HG02870 (cell line): ENCODE measurements at regions not wholly inside any gene's neighbourhood (a gene's known extent, or its start where the extent isn't known, plus 50 kb on each side); places are given as distances from the start of the nearest gene placed in this dataset.
A peak's percentile ranks its signal among the peaks of the same experiment; 100 is the strongest.
"Not testable (repeated sequence)": the region's sequence is repeated elsewhere in the genome, so short reads cannot be mapped to it uniquely, and the experiment has no call there.

Experiments
- ATAC-seq: cut with Tn5 transposase; IDR thresholded peaks from one replicate; pipeline ENCODE4 v1.9.1; 2021; ENCODE audit warnings: mild to moderate bottlenecking, moderate library complexity; ENCODE audit not compliant: unreplicated experiment

DNA sequence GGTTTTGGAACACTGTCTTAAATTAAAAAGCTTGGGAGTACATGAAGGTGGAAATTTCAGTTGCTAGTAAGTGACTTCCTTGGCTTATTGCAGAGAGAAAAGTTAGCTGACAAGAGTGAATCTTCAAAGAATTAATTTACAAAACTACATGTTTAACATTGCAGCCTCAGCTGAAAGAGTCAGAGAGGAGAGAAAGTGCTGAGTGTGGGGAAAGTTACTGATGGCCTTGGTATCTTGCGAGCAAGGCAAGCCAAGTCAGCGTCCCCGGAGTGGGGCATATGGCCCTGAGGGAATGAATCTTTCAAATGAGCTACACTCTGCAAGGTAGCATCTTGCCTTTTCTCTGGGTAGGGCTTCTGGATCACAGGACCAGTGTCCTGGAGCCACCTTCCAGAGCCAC is 131.3 kb downstream of the LPIN1 start:
- no peak for ATAC-seq

- ATAC-seq = not testable (repeated sequence)
Observed at GRCh38 chr2:11885253-11885652, 138.8 kb downstream of the LPIN1 start.

DNA sequence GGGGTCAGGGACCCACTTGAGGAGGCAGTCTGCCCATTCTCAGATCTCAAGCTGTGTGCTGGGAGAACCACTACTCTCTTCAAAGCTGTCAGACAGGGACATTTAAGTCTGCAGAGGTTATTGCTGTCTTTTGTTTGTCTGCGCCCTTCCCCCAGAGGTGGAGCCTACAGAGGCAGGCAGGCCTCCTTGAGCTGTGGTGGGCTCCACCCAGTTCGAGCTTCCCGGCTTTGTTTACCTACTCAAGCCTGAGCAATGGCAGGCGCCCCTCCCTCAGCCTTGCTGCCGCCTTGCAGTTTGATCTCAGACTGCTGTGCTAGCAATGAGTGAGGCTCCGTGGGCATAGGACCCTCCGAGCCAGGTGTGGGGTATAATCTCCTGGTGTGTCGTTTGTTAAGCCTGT is 140.5 kb downstream of the LPIN1 start:
- ATAC-seq = not testable (repeated sequence)

- ATAC-seq = no peak
Observed at GRCh38 chr2:11889101-11889850, 142.8 kb downstream of the LPIN1 start.

DNA sequence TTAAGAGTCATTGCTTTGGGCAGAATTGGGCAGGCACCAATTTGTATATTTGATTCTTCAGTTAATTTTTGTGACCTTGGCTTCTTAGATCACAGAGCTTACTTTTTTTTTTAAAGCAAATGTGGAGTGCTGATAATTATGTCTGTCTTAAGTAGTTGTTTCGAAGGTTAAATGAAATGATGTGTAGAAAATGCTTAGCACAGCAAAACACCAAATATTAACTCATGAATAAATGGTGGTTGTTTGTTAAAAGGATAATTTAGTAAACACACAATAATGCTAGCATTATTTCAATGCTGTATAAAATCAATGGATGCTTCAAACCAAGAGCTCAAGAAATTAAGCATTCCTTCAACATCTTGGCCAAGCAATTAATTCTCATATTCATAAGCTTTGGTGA is 143.4 kb downstream of the LPIN1 start:
- no peak for ATAC-seq

GRCh38 chr2:11891028-11891427 is 144.6 kb downstream of the LPIN1 start:
- ATAC-seq = no peak

DNA sequence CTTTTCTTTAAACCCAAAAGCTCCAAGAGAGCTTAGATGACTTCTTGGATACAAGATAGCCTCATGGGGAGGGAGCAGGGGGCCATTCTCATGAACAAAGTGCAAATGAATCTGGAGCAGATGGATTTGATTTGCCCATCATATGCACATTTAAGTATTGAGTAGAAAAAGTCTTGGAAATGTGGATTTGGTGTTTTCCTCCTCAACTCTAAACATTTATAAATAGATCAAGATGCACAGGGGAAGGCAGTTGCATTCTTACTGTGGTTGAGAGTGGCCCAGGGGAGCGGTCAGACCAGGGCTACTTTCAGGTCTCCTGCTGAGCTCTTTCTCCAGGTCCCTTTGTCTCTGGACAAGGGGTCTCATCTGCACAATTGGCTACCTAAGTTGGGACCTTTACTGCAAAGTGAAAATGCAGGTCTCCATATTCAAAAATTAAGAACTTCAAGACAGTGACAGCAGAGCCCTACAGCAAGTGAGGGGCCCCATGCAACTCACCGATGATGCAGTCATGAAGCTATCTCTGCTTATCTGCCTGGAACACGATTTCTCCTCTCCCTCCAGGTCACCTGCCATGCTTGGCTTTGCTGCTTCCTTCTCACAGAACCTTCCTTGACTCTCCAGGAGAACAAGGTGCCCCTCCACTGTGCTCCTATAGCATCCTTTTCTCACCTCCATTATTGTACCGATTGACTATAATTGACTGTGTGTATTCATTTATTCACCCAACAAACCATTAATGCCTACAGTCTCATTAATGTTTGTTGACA is 145.4 kb downstream of the LPIN1 start:
- no peak for ATAC-seq

GRCh38 chr2:11896386-11896785 is 150.0 kb downstream of the LPIN1 start:
- ATAC-seq = no peak

GRCh38 chr2:11898576-11898975 is 152.1 kb downstream of the LPIN1 start:
- ATAC-seq = no peak

DNA sequence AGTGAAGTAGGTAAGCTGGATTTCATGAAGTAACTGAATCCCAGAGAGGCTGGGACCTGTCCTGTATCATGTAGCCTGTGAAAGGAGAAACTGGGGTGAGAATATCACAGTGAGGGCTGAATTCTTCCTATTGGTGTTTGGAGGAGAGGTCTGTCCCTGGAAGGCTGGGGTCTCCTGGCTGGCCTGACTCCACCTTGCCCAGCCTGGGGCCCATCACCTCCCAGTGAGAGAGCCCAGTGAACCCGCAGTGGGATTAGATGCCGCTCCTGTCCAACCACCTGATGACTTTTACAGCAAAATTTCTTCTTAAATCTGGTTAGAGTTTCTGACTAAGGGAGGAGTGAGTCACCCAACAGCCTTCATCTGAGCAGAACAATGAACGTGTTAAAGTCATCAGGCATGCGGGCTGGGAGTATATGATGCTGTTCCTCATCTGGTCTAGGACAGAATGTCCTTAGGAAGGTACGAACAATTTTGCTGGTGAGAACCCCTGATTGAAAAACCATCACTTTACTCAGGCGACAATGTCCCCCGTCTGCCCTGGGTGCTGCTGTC is 152.9 kb downstream of the LPIN1 start:
- ATAC-seq = no peak

DNA sequence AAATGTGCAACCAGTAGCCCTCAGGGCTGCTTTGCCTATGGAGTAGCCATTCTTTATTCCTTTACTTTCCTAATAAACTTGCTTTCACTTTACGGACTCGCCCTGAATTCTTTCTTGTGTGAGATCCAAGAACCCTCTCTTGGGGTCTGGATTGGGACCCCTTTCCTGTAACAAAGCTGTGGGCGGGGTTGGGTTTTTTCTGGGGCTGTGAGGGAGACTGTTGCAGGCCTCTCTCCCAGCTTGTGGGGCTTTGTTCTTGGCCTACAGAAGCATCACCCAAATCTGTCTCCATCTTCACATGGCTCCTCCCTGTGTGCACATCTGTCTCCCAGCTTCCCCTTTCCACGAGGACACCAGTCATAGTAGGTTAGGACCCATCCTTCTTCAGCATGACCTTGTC is 154.5 kb downstream of the LPIN1 start:
- ATAC-seq = not testable (repeated sequence)

GRCh38 chr2:11901351-11902069 is 155.1 kb downstream of the LPIN1 start:
- ATAC-seq = no peak

DNA sequence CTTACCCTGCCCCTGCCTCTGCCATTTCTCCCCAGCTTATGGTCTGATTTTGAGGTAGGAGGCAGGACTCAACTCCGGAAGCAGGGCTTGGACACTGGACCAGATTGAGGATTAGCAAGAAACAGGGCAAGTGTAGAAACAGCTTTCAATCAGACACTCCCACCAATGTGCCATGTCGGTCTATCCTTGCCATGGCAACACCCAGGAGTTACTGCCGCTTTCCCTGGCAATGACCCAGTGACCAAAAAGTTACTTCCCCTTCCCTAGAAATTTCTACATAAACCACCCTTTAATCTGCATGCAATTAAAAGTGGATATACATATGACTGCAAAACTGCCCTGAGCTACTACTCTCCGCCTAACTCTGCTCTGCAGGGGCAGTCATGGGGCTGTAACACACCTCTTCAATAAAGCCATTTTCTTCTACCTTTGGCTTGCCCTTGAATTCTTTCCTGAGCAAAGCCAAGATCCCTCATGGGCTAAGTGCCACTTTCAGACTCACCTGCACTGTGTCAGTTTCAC is 156.7 kb downstream of the LPIN1 start:
- no peak for ATAC-seq

GRCh38 chr2:11904029-11904428 is 157.6 kb downstream of the LPIN1 start:
- peak; percentile 69 for ATAC-seq

DNA sequence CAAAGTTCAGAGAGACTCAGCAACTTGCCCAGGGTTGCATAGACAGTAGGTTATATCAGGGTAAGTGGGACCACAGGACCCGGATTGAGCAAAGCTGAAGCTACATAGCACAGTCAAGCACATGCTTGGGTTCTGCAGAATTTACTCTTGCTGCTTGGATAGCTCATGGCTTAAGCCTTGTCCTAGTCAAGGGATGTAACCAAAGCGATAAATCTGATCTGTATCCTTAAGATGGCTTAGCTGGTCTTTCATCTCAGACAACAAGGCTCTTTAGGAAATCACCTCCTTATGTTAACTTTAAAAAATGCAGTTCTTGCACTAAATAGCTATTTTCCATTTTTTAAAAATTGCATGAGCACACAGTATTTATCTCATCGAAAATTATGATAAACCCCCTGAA is 158.5 kb downstream of the LPIN1 start:
- no peak for ATAC-seq

DNA sequence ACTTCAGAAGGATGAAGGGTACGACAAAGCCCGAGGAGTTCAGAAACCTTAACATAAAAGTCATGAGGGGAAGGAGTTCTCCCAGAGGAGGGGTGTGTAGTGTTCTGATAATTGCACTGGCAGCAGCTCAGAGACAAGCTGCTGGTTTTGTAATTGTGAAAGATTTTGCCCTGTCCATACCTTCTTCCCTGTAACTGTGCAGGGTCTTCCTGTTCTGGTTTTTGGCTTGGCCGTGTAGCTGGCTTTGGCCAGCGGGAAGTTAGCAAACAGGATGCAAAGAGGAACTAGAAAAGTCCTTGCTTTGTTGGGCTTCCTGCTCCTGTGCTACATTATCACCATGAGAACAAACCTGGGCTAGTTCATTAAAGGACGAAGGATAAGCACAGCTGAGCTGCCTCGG is 160.8 kb downstream of the LPIN1 start:
- no peak for ATAC-seq

DNA sequence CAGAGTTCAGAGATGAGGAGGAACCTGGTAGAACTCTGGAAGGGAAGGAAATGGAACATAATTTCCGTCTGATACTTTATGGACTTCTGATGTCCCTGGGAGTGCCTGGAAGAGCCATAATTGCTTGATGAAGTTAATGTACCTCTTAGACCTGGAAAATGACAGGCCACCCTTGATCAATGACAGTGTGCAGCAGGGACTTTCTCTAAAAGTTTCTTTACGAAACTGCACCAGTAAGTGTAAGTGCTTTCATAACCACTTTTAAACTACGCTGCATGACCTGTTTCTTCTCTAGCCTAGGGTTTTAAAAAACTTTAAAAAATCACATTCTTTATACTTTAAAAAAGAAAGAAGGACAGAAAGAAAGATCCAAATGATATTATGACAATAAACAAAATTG is 164.5 kb downstream of the LPIN1 start:
- ATAC-seq = peak; percentile 63

GRCh38 chr2:11912980-11913379 is 166.5 kb downstream of the LPIN1 start:
- ATAC-seq = no peak

DNA sequence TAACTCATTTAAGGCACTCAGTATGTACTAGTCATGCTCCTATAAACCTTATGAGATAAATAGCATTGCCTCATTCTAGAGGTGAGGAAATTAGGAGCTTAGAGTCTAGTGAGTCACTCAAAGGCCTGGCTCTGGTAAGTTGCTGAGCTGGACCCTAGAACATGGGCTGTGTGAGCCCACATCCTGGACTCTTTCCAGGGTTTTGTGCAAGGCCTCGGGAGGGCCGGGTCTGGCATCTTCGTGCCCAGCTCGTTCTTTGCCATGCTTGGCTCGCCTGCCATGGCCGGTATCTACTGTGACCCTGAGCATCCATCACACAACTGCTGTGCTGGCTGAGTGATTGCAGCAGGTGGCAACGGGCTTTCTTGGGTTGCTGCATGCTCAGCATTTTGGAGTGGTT is 168.0 kb downstream of the LPIN1 start:
- ATAC-seq = no peak

DNA sequence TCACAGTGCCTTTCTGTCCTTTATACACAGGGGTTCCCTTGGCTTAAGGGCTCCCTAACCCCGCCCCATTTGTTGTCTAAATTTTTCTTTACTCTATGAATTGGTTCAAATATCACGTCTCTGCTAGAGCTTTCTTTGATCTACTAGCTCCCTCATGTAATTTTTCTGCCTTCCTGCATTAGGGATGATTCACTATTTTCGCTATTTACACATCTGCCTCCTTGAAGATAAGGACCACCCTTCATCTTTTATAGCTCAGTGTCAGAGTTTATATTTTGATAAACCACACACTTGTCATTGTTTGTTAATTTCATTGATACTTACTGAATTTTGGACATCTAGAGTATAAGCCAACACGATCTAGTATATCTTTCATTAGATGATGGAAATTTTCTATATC is 169.2 kb downstream of the LPIN1 start:
- ATAC-seq = no peak

DNA sequence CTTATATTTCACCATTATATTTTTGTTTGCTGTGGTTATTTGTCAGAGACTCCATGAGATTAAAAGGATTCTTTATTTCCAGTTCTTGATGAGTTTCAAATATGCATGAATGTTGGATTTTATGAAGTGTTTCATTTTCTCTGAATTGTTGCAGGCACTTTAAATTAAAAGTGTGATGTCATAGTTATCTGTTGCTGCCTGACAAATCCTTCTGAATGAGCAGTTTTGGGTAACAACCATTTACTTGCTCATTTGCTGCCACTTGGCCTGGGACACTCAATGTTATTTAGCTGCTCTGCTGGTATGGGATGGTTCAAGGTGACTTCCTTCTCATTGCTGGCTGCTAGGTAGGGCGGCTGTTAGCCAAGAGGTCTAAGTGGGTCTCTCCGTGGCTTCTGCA is 173.5 kb downstream of the LPIN1 start:
- ATAC-seq = no peak
